ENCODE measurements at regions not wholly inside any gene's neighbourhood (a gene's known extent, or its start where the extent isn't known, plus 50 kb on each side); places are given as distances from the start of the nearest gene placed in this dataset.
A peak's percentile ranks its signal among the peaks of the same experiment; 100 is the strongest.

GRCh38 chr11:64477675-64478074 is 78.1 kb upstream of the SLC22A11 start:
- Mint-ChIP-seq H3K27me3 (peaks cover 2% of the 10 kb centered on the region), H3K36me3 (no peaks in the 10 kb centered on the region), H3K9me3 (no peaks in the 10 kb centered on the region), H3K27ac (no peak overlapping the region), H3K4me1 (no peaks in the 10 kb centered on the region), H3K4me3 (no peak overlapping the region)

- H3K27ac Mint-ChIP-seq: no peak overlapping the region
- H3K9me3 Mint-ChIP-seq: no peaks in the 10 kb centered on the region
- no peaks in the 10 kb centered on the region for H3K4me1 Mint-ChIP-seq
- H3K4me3 Mint-ChIP-seq: no peak overlapping the region
- peaks cover 7% of the 10 kb centered on the region for H3K27me3 Mint-ChIP-seq
- H3K36me3 Mint-ChIP-seq: no peaks in the 10 kb centered on the region
These were observed 73.2 kb upstream of the SLC22A11 start for GRCh38 chr11:64482588-64482987.

DNA sequence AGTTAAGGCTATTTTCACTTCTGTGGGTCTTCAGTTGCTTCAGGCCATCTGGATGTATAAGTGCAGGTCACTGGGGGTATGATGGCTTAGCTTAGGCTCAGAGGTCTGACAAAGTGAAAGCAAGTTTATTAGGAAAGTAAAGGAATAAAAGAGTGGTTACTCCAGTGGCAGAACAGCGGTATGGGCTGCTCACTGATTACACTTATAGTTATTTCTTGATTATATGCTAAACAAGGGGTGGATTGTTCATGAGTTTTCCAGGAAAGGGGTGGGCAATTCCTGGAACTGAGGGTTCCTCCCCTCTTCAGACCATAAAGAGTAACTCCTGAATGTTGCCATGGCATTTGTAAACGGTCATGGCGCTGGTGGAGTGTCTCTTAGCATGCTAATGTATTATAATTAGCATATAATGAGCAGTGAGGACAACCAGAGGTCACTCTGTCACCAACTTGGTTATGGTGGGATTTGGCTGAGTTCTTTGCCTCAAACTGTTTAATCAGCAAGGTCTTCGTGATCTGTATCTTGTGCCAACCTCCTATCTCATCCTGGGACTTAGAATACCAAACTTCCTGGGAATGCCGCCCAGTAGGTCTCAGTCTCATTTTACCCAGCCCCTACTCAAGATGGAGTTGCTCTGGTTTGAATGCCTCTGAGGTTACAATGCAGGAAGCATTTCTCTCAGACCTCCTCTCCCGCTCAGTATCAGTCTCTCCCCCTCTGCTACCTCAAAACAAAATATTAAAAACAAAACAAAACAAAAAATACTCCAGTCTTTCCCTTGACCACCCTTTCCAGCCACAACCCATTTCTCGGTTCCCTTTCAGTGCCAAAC is 71.3 kb upstream of the SLC22A11 start:
- Mint-ChIP-seq H3K9me3 (no peaks in the 10 kb centered on the region), H3K27ac (no peak overlapping the region), H3K4me3 (no peak overlapping the region), H3K36me3 (no peaks in the 10 kb centered on the region), H3K4me1 (peaks cover 2% of the 10 kb centered on the region), H3K27me3 (peaks cover 9% of the 10 kb centered on the region)

- Mint-ChIP-seq H3K9me3 (no peaks in the 10 kb centered on the region), H3K36me3 (no peaks in the 10 kb centered on the region), H3K4me3 (no peak overlapping the region), H3K4me1 (peaks cover 4% of the 10 kb centered on the region), H3K27ac (no peak overlapping the region), H3K27me3 (peaks cover 9% of the 10 kb centered on the region)
These were observed 70.7 kb upstream of the SLC22A11 start for GRCh38 chr11:64485074-64485473.

DNA sequence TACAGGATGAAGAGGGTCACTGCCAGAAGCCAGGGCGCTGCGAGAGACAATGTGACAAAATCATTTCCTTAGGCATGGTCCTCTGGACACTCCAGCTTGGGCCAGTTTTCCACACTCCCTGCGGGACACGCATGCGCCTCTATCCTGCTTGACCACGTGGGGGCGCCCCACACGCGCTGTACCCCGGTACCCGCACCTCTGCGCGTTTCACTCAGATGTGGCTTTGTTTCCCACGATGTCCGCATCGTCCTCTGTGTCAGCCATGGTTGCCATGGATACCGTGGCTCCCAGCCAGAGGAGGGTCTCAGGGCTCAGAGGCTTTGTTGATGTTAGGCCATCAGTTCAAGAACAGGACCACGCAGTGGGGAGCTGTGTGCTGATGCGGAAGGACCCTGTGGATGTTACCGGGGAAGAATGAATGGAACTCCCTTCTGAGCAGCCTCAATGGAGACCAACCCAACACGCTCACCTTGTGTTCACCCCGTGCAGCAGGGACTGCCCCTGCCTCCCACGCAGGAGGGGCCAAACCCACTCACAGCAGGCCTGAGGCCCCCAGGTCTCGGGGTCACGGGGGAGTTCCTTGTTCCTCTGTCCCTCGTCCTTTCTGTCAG is 65.8 kb upstream of the SLC22A11 start:
- H3K9me3 Mint-ChIP-seq: no peaks in the 10 kb centered on the region
- no peaks in the 10 kb centered on the region for H3K36me3 Mint-ChIP-seq
- H3K4me3 Mint-ChIP-seq: no peak overlapping the region
- no peak overlapping the region for H3K27ac Mint-ChIP-seq
- H3K4me1 Mint-ChIP-seq: peaks cover 13% of the 10 kb centered on the region
- peaks cover 18% of the 10 kb centered on the region for H3K27me3 Mint-ChIP-seq

- Mint-ChIP-seq H3K36me3 (no peaks in the 10 kb centered on the region), H3K9me3 (no peaks in the 10 kb centered on the region), H3K27ac (no peak overlapping the region), H3K27me3 (peaks cover 17% of the 10 kb centered on the region), H3K4me1 (peaks cover 13% of the 10 kb centered on the region), H3K4me3 (peak overlapping the region; percentile 62)
These were observed 65.1 kb upstream of the SLC22A11 start for GRCh38 chr11:64490562-64491216.

GRCh38 chr11:64492561-64492960 is 63.2 kb upstream of the SLC22A11 start:
- H3K27me3 Mint-ChIP-seq: peaks cover 17% of the 10 kb centered on the region
- H3K36me3 Mint-ChIP-seq: no peaks in the 10 kb centered on the region
- peaks cover 13% of the 10 kb centered on the region for H3K4me1 Mint-ChIP-seq
- no peak overlapping the region for H3K4me3 Mint-ChIP-seq
- no peaks in the 10 kb centered on the region for H3K9me3 Mint-ChIP-seq
- no peak overlapping the region for H3K27ac Mint-ChIP-seq

GRCh38 chr11:64498136-64498535 is 57.6 kb upstream of the SLC22A11 start:
- Mint-ChIP-seq H3K36me3 (no peaks in the 10 kb centered on the region), H3K27me3 (peaks cover 16% of the 10 kb centered on the region), H3K4me3 (no peak overlapping the region), H3K9me3 (no peaks in the 10 kb centered on the region), H3K4me1 (no peaks in the 10 kb centered on the region), H3K27ac (no peak overlapping the region)

DNA sequence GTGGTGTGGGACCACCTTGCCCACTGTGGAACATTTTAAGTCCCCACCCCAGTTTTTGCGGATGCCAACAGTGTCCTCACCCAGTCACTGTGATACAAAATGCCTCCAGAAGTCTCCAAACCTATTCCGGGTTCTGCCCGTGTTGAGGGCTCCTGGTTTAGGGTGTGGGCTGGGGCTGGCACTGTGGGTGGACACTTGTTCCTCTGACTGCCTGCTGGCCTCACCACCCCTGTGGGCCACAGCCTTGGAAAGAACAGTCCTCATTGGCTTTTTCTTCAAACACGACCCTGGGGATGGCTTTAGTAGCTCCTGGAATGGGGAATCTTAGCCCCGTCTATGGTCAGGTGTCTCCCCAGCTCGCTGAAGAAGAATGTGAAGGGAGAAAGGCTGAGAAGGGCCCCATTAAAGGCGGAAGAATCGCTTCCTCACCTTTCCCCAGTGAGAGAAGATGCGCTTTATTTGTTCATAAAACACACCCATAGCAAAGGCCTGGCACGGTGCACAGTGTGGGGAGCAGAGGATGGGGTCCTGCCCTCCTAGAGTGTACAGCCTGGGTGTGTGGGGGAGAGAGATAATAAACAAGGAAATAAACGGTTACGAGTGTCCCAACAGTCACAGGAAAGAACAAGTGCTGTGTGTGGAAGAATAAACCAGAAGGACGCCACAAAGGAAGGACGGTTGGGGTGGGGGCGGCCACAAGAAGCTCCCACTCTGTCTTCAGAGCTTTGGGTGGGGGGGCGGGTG is 56.3 kb upstream of the SLC22A11 start:
- Mint-ChIP-seq H3K36me3 (peaks cover under 1% of the 10 kb centered on the region), H3K27ac (no peak overlapping the region), H3K27me3 (peaks cover 13% of the 10 kb centered on the region), H3K4me3 (no peak overlapping the region), H3K4me1 (no peaks in the 10 kb centered on the region), H3K9me3 (peaks cover 2% of the 10 kb centered on the region)

DNA sequence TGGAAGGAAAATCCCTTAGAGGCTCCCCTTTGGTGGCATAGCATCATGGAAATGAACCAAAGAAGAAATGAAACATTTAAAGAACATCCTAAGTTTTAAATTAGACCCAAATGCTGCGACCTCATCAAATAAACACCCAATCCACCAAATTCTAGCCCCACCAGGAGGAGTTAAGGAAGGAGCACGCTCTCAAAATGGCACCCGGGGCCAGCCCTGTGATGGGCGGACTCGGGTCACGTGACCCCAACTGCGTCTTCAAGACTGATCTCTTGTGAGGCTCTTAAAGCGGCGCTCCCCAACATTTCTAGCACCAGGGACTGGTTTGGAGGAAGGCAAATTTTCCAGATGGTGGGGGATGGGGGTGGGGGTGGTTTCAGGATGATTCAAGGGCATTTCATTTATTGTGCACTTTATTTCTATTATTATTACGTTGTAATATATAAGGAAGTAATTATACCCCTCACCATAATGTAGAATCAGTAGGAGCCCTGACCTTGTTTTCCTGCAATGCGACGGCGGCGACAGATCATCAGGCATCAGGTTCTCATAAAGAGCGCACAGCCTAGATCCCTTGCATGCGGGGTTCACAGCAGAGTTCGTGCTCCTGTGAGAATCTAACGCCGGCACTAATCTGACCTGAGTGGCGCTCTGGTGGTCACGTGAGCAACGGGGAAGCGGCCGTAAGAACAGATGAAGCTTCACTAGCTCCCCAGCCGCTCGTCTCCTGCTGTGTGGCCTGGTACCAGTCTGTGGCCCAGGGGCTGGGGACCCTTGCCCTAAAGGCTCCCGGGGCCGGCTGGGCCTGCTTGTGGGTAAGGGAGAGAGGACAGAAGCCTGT is 55.3 kb upstream of the SLC22A11 start:
- peaks cover 7% of the 10 kb centered on the region for H3K9me3 Mint-ChIP-seq
- H3K4me1 Mint-ChIP-seq: no peaks in the 10 kb centered on the region
- no peak overlapping the region for H3K4me3 Mint-ChIP-seq
- peaks cover 4% of the 10 kb centered on the region for H3K36me3 Mint-ChIP-seq
- H3K27ac Mint-ChIP-seq: no peak overlapping the region
- H3K27me3 Mint-ChIP-seq: peaks cover 12% of the 10 kb centered on the region

DNA sequence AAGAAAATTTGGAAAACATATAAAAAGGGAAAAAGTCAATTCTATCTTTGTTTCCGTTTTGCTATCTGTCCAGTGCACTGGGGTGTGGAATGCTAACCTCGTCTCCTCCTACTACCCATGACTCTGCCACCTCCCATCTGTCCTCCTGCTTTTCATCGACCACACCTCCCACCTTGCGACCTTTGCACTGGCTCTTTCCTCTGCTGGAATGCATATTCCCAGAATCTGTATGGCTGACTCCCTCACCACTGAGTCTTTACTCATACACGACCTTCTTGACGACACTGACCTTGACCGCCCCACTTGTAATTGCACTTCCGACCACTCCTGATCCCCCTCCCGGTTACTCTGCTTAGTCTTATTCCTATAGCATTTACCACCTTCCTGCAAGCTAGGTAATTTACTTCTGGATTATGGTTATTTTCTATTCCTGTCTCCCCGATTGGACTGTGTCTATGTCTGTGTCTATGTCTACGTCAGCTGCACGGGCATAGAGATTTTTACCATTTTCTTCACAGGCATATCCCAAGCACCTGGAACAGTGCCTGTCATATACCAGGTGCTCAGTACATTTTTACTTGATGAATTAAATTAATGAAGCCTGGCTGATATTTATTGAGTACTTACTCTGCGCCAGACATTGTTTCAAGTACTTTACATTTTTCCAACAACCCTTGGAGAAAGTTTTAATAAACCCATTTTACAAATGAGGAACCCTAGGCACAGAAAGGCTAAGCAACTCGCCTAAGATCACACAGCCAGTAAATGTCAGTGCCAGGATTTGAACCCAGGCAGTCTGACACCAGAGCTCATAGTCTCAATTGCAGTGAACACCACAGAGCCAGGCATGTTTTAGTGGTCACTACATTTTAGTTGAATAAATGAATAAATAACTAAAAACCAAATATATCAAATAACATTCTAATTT is 54.0 kb upstream of the SLC22A11 start:
- no peak overlapping the region for H3K4me3 Mint-ChIP-seq
- H3K9me3 Mint-ChIP-seq: peaks cover 7% of the 10 kb centered on the region
- peaks cover 4% of the 10 kb centered on the region for H3K36me3 Mint-ChIP-seq
- no peaks in the 10 kb centered on the region for H3K4me1 Mint-ChIP-seq
- H3K27me3 Mint-ChIP-seq: peaks cover 12% of the 10 kb centered on the region
- no peak overlapping the region for H3K27ac Mint-ChIP-seq

DNA sequence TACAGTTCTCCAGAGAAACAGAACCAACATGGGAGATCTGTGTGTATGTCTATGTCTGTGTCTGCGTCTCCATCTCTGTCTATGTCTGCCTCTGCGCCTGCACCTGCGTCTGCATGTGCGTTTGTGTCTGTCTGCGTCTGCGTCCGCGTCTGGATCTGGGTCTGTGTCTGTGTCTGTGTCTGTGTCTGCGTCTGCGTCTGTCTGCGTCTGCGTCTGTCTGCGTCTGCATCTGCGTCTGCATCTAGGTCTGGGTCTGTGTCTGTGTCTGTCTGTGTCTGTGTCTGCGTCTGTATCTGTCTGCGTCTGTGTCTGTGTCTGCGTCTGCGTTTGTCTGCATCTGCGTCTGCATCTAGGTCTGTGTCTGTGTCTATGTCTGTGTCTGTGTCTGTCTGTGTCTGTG is 53.1 kb upstream of the SLC22A11 start:
- Mint-ChIP-seq H3K4me3 (no peak overlapping the region), H3K36me3 (peaks cover 4% of the 10 kb centered on the region), H3K9me3 (peaks cover 7% of the 10 kb centered on the region), H3K4me1 (no peaks in the 10 kb centered on the region), H3K27ac (no peak overlapping the region), H3K27me3 (peaks cover 12% of the 10 kb centered on the region)

- no peaks in the 10 kb centered on the region for H3K4me1 Mint-ChIP-seq
- H3K27ac Mint-ChIP-seq: no peak overlapping the region
- H3K9me3 Mint-ChIP-seq: peaks cover 7% of the 10 kb centered on the region
- peaks cover 4% of the 10 kb centered on the region for H3K36me3 Mint-ChIP-seq
- H3K4me3 Mint-ChIP-seq: no peak overlapping the region
- peaks cover 14% of the 10 kb centered on the region for H3K27me3 Mint-ChIP-seq
These were observed 52.5 kb upstream of the SLC22A11 start for GRCh38 chr11:64503186-64503753.

GRCh38 chr11:64504999-64505398 is 50.7 kb upstream of the SLC22A11 start:
- Mint-ChIP-seq H3K36me3 (peaks cover 4% of the 10 kb centered on the region), H3K27me3 (peaks cover 8% of the 10 kb centered on the region), H3K27ac (no peak overlapping the region), H3K4me1 (no peaks in the 10 kb centered on the region), H3K4me3 (no peak overlapping the region), H3K9me3 (peaks cover 7% of the 10 kb centered on the region)
